GM18502 (cell line): ENCODE measurements at regions not wholly inside any gene's neighbourhood (a gene's known extent, or its start where the extent isn't known, plus 50 kb on each side); places are given as distances from the start of the nearest gene placed in this dataset.

ENCODE experiments used
- ATAC-seq: cut with Tn5 transposase; IDR thresholded peaks from one replicate; pipeline ENCODE4 v1.9.1; 2021; ENCODE audit warnings: mild to moderate bottlenecking; ENCODE audit not compliant: unreplicated experiment, poor library complexity

DNA sequence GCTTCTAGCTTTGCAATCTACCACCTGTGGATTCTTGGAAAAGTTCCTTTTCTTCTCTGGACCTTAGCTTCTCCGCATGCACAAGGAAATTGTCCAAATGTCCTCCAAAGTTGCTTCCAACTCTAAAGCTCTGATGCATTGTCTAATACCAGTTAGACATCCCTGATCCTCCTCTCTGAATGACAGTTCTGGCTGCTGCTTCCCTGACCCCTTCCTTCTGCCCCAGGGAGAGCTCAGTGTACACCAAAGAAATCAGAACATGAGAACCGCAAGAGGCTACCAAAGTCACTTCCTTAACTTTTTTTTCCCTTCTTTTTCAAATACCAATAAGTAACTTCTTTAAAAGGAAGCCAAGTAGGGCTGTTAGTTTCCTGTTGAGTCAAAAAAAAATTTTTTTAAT lies 79.7 kb upstream of the CES5A start:
- ATAC-seq: no peak

DNA sequence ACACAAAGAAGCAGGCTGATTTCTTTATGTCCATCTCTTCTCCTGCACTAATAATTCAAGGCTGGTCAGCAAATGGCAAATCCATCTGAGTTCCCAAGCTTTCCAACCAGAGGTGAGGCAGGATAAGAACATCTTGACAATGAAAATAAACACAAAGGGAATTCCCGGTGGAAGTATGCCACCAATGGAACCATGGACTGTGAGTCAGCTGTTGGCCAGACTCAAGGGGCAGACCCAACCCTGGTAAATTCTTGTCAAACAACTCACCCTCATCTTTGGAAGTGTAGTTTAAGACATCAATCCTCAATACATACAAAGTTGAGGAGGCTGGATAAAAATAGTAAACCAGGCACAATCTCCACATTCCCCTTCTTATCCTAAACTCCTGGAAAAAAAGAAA lies 74.3 kb upstream of the CES5A start:
- no peak for ATAC-seq

DNA sequence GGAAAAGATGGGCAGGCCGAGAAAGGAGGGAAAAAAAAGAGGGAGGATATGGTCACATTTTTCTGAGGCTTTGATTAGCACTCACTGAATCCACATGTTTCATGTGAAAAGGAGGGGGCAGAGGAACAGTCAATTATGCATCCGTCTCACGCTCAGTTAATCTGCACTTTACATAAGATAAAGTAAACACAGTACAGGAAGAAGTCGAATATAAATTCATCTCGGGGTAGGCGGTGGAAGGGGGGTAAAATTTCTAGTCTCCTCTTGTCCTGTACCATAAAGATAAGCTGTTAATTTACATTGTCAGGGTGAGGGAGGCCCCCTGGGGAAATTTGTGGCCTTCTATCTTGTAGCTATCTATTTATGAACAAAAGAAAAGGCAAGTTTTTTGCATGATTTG lies 73.1 kb upstream of the CES5A start:
- no peak for ATAC-seq

DNA sequence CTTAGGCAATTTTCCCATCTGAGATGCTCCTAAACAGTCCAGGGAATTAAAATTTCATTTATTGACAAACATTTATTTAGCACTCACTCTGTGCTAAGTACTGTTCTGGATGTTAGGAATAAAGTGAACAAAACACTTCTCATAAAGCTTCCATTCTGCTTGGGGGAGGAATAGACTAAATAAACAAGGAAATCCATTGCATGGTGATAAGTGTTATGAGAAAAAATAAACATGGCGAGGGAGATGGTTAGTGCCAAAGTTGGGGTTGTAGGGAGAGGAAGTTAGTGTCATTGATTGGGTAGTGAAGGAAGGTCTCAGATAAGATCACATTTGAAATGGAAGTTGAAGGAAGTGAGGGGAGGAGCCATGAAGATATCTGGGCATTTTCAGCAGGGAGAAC lies 72.2 kb upstream of the CES5A start:
- ATAC-seq: no peak

DNA sequence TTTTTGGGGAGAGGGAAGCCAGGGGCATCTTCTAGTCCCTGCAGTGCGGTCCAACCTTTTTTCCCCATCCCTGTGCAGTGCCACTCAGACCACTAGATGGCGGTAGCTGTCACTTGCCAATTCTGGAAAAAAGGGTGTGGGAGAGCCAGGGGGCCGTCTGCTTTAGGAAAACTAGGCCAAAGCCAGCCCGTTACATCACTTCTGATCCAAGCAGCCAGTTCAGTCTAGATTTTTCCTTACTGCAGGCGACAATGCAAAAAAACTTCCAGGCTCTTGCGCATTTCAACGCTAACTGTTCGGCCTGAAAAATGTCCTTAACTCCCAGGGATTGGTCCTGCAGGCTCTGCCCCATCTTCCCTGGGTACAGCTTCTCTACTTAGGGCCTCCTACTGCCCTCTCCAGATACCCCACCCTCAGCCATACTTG lies 69.2 kb upstream of the CES5A start:
- peak; percentile 57 for ATAC-seq

DNA sequence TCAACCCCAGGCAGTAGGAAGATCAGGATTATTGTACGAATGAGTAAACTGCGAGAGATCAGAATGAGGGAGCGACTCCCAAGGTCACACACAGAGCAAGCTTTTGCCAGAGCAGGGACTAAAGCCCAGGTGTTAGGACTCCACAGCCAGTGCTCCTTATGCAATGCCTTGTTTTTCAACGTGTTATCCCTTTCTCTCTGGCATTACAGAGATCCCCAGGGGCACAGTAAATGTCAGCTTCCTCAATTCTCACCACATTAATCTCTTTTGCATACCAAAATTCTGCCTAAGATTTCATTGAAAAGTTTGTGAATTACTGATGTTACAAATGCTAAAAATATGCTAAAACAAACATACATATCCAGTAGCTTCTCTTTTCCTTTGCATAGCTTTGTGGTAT lies 68.1 kb upstream of the CES5A start:
- no peak for ATAC-seq

DNA sequence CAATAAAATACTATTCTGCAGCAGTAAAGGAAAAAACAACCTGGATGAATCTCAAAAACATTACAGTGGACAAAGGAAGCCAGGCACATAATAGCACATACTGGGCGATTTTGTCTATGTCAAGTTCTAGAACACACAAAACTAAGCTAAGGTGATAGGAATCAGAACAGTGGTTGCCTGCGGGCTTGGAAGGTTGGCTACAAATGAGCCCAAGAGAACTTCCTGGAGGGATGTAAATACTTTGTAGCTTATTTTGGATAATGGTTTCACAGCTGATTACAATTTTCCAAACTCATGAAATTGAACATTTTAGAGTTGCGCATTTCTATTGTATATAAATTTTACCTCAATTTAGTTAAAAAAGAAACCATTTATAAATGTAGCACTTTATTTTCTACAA lies 67.6 kb upstream of the CES5A start:
- ATAC-seq: no peak

DNA sequence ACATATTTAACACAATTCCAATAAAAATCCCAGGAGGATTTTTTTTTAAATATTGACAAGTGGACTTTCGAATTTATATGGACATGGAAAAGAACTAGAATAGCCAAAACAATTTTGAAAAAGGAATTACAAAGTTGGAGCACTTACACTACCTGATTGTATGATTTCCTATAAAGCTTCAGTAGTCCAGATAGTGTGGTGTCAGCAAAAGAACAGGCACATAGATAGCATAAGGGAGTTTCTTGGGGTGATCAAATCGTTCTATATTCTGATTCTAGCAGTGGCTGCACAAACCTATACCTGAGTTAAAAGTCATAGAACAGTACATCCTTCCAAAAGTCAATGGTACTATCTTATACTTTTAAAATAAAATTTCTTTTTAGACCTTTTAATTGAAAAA lies 66.4 kb upstream of the CES5A start:
- ATAC-seq: no peak

DNA sequence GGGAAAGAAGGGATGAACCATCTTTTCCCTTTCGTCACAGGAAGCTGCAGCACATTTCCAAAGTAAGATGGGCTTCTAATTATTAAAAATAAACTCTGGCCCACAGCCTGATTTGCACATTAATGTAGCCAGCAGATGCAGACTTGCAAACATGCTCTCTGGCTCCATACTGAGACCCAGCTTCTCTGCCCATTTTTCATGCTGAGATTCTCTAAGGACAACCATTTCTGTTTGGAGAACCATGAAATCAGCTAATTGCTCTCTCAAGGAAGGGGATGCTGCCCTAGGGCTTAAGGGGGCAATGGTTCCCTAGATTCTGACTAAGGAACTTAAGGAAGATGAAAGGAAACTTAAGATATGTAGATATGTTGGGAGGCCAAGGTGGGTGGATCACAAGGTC lies 63.0 kb upstream of the CES5A start:
- ATAC-seq: no peak

DNA sequence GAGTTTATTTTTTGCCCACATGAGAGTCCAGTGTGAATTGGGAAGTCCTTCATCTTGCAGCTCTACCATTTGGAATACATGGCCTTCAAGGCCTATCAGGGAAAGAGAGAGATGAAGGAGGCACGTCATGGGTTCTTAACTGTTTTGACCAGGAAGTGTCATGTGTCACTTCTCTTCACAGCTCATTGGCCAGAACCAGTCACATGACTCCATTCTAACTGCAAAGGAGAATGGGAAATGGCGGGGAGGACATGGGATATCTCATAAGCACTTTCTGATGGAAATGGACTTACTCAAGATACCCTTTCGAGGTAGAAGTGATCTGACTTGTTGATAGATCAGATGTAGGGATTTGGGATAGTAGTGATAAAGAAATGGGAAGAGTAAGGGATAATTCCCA lies 57.9 kb upstream of the CES5A start:
- no peak for ATAC-seq

DNA sequence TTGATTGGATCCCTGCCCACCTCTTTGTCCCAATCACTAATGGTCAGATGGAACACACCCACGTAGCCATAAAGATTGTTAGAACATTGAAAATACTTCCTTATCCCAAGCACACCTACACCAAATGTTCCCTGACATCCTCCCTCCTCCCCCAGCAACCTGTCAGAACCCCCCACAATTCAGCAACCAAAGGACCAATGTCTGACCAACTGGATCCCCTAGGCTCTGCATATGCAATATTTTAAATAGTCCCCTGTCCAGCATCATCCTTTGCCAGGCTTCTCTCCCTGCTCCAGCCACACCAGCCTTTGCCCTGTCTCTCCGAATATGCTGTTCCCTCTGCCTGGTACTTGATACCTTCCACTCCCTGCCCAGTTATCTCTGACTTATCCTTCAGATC lies 54.9 kb upstream of the CES5A start:
- ATAC-seq: no peak

DNA sequence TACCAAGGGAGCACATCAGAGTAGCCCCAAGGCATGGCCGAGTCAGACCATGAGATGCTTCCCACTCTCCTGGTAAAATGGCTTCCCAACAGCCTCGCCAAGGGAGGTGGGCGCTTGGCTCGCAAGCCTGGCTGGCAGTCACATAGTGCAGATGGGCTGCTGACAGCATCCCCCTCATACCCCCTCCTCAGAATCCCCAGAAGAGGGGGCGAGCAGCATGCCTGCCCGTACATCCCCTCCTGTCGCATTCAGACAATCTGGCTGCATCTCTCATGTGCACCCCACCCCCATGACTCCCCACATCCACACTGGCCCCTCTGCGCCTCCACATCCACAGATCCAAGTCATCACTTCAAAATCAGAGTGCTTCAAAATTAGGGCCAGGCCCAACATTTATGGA lies 54.0 kb upstream of the CES5A start:
- ATAC-seq: no peak

DNA sequence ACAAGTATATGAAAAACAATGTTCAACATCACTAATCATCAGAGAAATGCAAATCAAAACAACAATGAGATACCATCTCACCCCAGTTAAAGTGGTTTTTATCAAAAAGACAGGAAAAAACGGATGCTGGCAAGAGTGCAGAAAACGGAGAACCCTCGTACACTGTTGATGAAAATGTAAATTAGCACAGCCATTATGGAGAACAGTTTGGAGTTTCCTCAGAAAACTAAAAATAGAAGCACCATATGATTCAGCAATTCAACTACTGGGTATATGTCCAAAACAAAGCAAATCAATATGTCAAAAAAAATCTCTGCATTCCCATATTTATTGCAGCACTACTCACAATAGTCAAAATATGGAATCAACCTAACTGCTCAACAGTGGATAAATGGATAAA lies 50.1 kb upstream of the CES5A start:
- ATAC-seq: no peak
